GM12873 (cell line): ENCODE measurements at regions not wholly inside any gene's neighbourhood (a gene's known extent, or its start where the extent isn't known, plus 50 kb on each side); places are given as distances from the start of the nearest gene placed in this dataset.

Experiments
- CTCF ChIP-seq: IDR thresholded peaks from 2 replicates; pipeline ENCODE4 v1.5.1; 2012; ENCODE audit warnings: low read depth, mild to moderate bottlenecking, moderate library complexity, low read length, control low read depth; ENCODE audit not compliant: insufficient read depth; ENCODE audit errors: missing control alignments

GRCh38 chr3:81255463-81255862, 506.0 kb downstream of the GBE1 start:
- no peak for TF ChIP-seq CTCF

DNA sequence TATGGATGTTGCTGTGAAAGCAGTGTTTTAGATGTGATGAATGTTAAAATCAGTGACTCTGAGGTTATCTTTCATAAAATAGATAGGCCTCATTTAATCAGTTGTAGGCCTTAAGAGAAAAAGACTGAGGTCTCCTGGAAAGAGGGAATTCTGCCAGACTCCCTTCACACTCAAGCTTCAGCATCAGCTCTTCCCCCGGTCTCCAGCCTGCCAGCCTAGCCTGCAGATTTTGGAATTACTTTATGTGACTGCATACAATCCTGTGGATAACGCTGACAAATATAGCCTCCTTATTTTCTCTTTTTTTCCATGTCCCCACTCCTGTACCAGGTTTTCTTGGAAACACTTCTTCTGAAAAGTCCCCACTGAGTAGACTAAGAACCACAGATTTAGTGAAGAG, 510.3 kb downstream of the GBE1 start:
- TF ChIP-seq CTCF: no peak

DNA sequence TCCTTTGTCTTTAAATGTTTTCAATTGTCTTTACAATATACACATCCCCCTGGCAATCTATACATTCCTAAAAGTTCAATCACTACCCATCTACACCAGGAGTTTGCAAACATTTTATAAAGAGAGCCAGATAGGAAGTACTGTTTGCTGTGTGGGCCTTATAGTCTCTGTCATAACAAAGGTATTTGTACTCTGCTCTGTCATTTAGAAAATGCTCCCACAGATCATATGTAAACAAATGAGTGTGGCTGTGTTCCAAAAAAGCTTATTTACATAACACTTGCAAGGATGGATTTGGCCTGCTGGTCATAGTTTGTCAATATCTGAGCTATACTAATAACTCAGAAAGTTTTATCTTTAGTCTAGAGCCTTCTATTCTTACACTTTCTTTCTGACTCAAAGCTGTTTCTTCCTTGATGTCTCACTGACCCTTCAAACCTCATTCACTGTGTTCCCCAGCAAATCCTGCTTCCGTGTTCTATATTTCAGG, 511.9 kb downstream of the GBE1 start:
- no peak for TF ChIP-seq CTCF

- no peak for TF ChIP-seq CTCF
Measured at GRCh38 chr3:81245501-81245900, 515.9 kb downstream of the GBE1 start.

DNA sequence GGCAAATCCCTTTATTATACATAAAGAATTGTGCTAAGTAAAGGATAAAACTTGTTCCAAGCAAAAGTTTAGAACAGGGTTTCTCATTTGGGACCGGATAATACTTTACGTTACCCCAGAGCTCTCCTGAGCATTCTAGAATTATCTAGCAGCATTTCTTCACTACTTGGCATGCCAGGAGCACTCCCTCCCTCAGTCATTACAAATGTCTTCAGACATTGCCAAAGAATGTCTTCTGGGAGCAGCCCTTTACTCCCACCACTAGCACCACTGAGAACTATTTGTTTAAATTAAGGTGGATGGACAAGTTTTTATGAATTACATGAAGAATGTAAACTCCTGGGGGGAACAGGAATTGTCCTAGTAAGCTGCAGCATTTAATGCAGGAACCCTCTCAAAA, 516.4 kb downstream of the GBE1 start:
- no peak for TF ChIP-seq CTCF

GRCh38 chr3:81244231-81244630, 517.2 kb downstream of the GBE1 start:
- no peak for TF ChIP-seq CTCF

- TF ChIP-seq CTCF: peak; percentile 30
Measured at GRCh38 chr3:81242871-81243270, 518.6 kb downstream of the GBE1 start.

DNA sequence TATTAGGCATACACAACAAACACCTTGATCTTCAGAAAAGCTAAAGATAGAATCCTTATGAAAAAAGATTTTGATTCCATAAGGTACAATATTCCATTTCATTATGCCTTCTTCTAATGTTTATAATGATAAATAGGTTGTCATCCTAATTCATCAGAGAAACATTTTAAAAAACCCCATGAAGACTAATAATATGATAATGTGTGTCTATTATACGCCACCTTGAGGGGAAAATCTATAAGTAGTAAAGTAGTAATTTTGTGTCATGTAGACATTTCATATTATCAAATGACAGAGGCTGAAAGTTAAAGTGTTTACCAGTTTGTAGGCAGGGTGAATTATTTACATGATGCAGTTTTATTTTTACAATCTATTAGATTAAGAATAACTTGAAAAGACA, 524.3 kb downstream of the GBE1 start:
- no peak for TF ChIP-seq CTCF
